AG08395 (cell line): ENCODE measurements at regions not wholly inside any gene's neighbourhood (a gene's known extent, or its start where the extent isn't known, plus 50 kb on each side); places are given as distances from the start of the nearest gene placed in this dataset.

Experiments
- DNase-seq: peaks from one replicate; pipeline ENCODE4 v3.0.0; 2012; ENCODE audit warnings: mixed read lengths, low spot score

GRCh38 chr18:30527226-30527625 lies 515.3 kb downstream of the DSC3 start:
- DNase-seq, result no peak

- DNase-seq, result no peak
These were observed 520.1 kb downstream of the DSC3 start for GRCh38 chr18:30522288-30522929.

- no peak for DNase-seq
These were observed 528.5 kb downstream of the DSC3 start for GRCh38 chr18:30514059-30514458.

- DNase-seq, result no peak
These were observed 529.7 kb downstream of the DSC3 start for GRCh38 chr18:30512872-30513271.

GRCh38 chr18:30510882-30511281 lies 531.7 kb downstream of the DSC3 start:
- no peak for DNase-seq

GRCh38 chr18:30501594-30501993 lies 540.9 kb downstream of the DSC3 start:
- no peak for DNase-seq

GRCh38 chr18:30500240-30500945 lies 542.1 kb downstream of the DSC3 start:
- no peak for DNase-seq

GRCh38 chr18:30499721-30500120 lies 542.8 kb downstream of the DSC3 start:
- no peak for DNase-seq

GRCh38 chr18:30492552-30493129 lies 549.9 kb downstream of the DSC3 start:
- no peak for DNase-seq

- no peak for DNase-seq
These were observed 550.6 kb downstream of the DSC3 start for GRCh38 chr18:30491815-30492551.

- DNase-seq, result no peak
These were observed 552.5 kb downstream of the DSC3 start for GRCh38 chr18:30489890-30490643.

GRCh38 chr18:30487962-30488361 lies 554.6 kb downstream of the DSC3 start:
- no peak for DNase-seq

GRCh38 chr18:30486856-30487255 lies 555.7 kb downstream of the DSC3 start:
- peak; percentile 1 for DNase-seq

- no peak for DNase-seq
These were observed 557.5 kb downstream of the DSC3 start for GRCh38 chr18:30485078-30485477.

- DNase-seq, result no peak
These were observed 560.7 kb downstream of the DSC3 start for GRCh38 chr18:30481871-30482270.

- no peak for DNase-seq
These were observed 573.5 kb downstream of the DSC3 start for GRCh38 chr18:30469091-30469490.

GRCh38 chr18:30465096-30465495 lies 577.4 kb downstream of the DSC3 start:
- no peak for DNase-seq

GRCh38 chr18:30457156-30457555 lies 585.4 kb downstream of the DSC3 start:
- DNase-seq, result no peak

GRCh38 chr18:30455741-30456140 lies 586.8 kb downstream of the DSC3 start:
- DNase-seq, result no peak

GRCh38 chr18:30454920-30455319 lies 587.6 kb downstream of the DSC3 start:
- no peak for DNase-seq

- DNase-seq, result no peak
These were observed 590.6 kb downstream of the DSC3 start for GRCh38 chr18:30451981-30452380.

GRCh38 chr18:30450927-30451326 lies 591.6 kb downstream of the DSC3 start:
- no peak for DNase-seq
